ENCODE measurements at regions not wholly inside any gene's neighbourhood (a gene's known extent, or its start where the extent isn't known, plus 50 kb on each side); places are given as distances from the start of the nearest gene placed in this dataset.

DNA sequence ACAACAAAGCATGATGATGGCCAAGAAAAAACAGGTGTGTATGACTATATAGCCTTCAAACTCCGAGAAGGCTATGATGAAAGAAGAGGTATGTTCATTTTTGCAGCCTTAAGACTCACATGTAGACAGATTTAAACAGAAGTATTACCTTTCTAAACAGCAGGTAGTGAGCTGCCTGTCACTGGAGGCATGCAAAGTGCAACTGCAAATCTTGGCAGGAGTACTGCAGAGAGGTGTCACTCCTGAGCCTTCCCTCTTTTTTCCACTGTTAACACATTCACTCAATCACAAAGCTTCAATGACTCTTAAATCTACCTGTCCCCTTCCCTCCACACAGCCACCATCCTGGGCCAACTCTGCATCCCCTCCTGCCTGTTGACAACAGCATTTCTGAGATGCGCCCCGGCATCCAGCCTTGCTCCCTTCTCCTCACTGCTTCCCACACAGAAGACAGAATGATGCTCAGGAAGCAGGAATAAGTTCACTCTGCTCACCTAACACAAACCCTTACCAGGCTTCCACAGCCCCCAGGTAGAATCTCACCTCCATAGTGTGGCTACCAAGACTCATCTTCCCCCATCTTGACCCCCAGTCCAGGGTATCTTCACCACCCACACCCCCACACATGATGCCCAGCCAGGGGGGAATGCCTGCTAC is 161.9 kb upstream of the ZMIZ1 start:
- Histone ChIP-seq H3K9me3 (no peaks in the 10 kb centered on the region), H3K4me1 (peaks cover 0 to 6% (median 2%) of the 10 kb centered on the region in 3 donors), H3K4me3 (no peak overlapping the region), H3K36me3 (no peaks in the 10 kb centered on the region), H3K27me3 (no peaks in the 10 kb centered on the region), H3K27ac (no peak overlapping the region)
- WGBS, 2 donors: 81 to 92% methylated on average over 3 of the region's 3 CpGs
- FAIRE-seq (no peak), DNase-seq (no peak), ATAC-seq (no peak)
- intact Hi-C loops (cut with DNase I): no loop called here
- no peak for TF ChIP-seq CTCF (IDR thresholded peaks at IDR 0.05)

DNA sequence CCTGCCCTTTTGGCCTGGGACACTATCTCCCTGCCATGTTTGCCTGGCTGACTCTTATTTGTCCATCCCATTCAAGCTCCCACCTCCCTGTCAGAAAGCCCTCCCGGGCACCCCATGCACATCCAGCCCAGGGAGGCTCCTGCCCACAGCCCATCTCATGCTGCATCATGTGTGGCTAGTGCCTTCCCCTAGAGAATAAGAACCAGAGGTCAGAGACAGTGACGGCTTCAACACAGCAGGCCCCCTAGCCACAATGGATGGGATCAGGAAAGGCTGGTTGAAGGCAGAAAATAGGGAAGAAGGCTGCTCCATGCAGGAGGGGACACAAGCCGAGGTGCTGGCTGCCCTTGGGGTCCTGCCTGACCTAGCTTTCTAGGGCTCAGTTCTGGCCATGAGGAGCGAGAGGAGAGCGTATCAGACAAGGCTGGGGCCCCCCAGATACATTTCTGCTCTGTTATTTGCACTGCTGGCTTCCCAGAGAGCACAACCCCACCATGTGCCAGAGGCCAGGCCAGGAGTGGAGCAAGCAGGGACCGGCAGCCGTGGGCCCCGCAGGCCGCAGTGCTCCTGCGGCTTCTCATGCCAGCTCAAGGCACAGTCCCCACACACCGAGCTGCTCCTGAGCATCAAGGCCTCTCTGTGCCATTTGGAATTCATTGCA is 161.1 kb upstream of the ZMIZ1 start:
- 92 to 94% methylated on average over 11 of the region's 11 CpGs for WGBS, 2 donors
- H3K9me3 ChIP-seq: no peaks in the 10 kb centered on the region
- ATAC-seq (no peak), DNase-seq (no peak), FAIRE-seq (no peak)
- no peaks in the 10 kb centered on the region for H3K36me3 ChIP-seq
- H3K27ac ChIP-seq: no peak overlapping the region
- H3K27me3 ChIP-seq: no peaks in the 10 kb centered on the region
- peaks cover 0 to 7% (median 6%) of the 10 kb centered on the region in 3 donors for H3K4me1 ChIP-seq
- no peak overlapping the region for H3K4me3 ChIP-seq
- TF ChIP-seq CTCF (IDR thresholded peaks at IDR 0.05): no peak
- intact Hi-C loops (cut with DNase I): no loop called here

GRCh38 chr10:78909221-78909620 is 159.5 kb upstream of the ZMIZ1 start:
- FAIRE-seq: no peak
- no peaks in the 10 kb centered on the region for H3K27me3 ChIP-seq
- no peak overlapping the region for H3K27ac ChIP-seq
- peaks cover 3 to 11% (median 7%) of the 10 kb centered on the region in 3 donors for H3K4me1 ChIP-seq
- 69 to 74% methylated on average over 6 of the region's 6 CpGs for WGBS, 2 donors
- no peak overlapping the region for H3K4me3 ChIP-seq
- no peak for TF ChIP-seq CTCF (IDR thresholded peaks at IDR 0.05)
- no peak for ATAC-seq
- no peaks in the 10 kb centered on the region for H3K9me3 ChIP-seq
- no peaks in the 10 kb centered on the region for H3K36me3 ChIP-seq
- no peak for DNase-seq
- intact Hi-C loops (cut with DNase I): no loop called here

- Histone ChIP-seq H3K9me3 (no peaks in the 10 kb centered on the region), H3K27ac (no peak overlapping the region), H3K4me1 (peaks cover 6 to 14% (median 7%) of the 10 kb centered on the region in 3 donors), H3K27me3 (no peaks in the 10 kb centered on the region), H3K4me3 (no peak overlapping the region), H3K36me3 (no peaks in the 10 kb centered on the region)
- no peak for TF ChIP-seq CTCF (IDR thresholded peaks at IDR 0.05)
- intact Hi-C loops (cut with DNase I): no loop called here
- DNase-seq: no peak
- no peak for ATAC-seq
- FAIRE-seq: no peak
- 92 to 99% methylated on average over 3 of the region's 3 CpGs for WGBS, 2 donors
Measured at GRCh38 chr10:78910021-78910420, 158.7 kb upstream of the ZMIZ1 start.

DNA sequence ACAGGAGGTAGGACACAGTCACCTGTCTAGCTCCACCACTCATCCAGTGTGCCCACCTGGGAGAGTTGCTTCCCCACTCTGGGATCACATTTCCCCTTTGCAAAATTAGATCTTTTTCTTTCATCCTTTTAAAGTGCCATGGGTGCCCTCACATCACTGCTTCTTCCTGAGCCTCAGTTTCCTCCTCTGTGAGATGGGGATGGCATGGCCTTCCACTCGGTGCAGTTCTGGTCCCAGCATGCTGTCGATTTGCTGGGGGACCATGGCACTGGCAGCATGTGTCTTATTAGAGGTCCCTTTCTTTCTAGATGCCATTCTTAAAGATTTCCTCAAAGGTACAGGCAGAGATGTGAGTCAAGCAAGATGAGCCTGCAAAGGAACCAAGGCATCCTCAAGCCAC is 158.3 kb upstream of the ZMIZ1 start:
- Histone ChIP-seq H3K9me3 (no peaks in the 10 kb centered on the region), H3K36me3 (no peaks in the 10 kb centered on the region), H3K27me3 (no peaks in the 10 kb centered on the region), H3K27ac (no peak overlapping the region), H3K4me3 (no peak overlapping the region), H3K4me1 (peaks cover 6 to 14% (median 7%) of the 10 kb centered on the region in 3 donors)
- intact Hi-C loops (cut with DNase I): no loop called here
- 92 to 95% methylated on average over 2 of the region's 2 CpGs for WGBS, 2 donors
- ATAC-seq: no peak
- FAIRE-seq: no peak
- no peak for TF ChIP-seq CTCF (IDR thresholded peaks at IDR 0.05)
- no peak for DNase-seq

Data from pancreas (tissue), 10 donors.